Psoas muscle (tissue), 7 donors: ENCODE measurements at regions not wholly inside any gene's neighbourhood (a gene's known extent, or its start where the extent isn't known, plus 50 kb on each side); places are given as distances from the start of the nearest gene placed in this dataset.

Source experiments
- ATAC-seq, 4 donors: fragments of 200-7000 bp; cut with Tn5 transposase; one replicate each; pipeline ENCODE4 v1.9.1; 2020; ENCODE audit warnings: moderate library complexity in 3 of 4, mild to moderate bottlenecking in 2 of 4
- DNase-seq, 2 donors: peaks; one replicate each; pipeline ENCODE4 v3.0.0-alpha.2; 2020
- H3K27ac ChIP-seq: fragments of 200-600 bp; one replicate; pipeline ENCODE4 v1.8.0; 2022
- H3K27me3 ChIP-seq, 3 donors: fragments of 200-600 bp in 1 of 3; one replicate each; pipeline versions ENCODE4 v1.6.1 to v1.8.0; 2013 to 2022; ENCODE audit warnings: low read length in 2 of 3, mild to moderate bottlenecking in 2 of 3, moderate library complexity in 1 of 3; ENCODE audit not compliant: insufficient read depth in 3 of 3
- H3K36me3 ChIP-seq, 2 donors: fragments of 200-600 bp in 1 of 2; one replicate each; pipeline versions ENCODE4 v1.6.1 to v1.8.0; 2013 to 2022; ENCODE audit warnings: low read depth in 1 of 2, mild to moderate bottlenecking in 1 of 2, moderate library complexity in 1 of 2; ENCODE audit not compliant: insufficient read depth in 1 of 2
- H3K4me1 ChIP-seq: fragments of 200-600 bp; one replicate; pipeline ENCODE4 v1.8.0; 2022
- H3K4me3 ChIP-seq: fragments of 200-600 bp; one replicate; pipeline ENCODE4 v1.8.0; 2022; ENCODE audit warnings: mild to moderate bottlenecking
- H3K9me3 ChIP-seq: fragments of 200-600 bp; one replicate; pipeline ENCODE4 v1.8.0; 2022
- CTCF ChIP-seq: fragments of 200-600 bp; IDR thresholded peaks from one replicate; pipeline ENCODE4 v1.8.0; 2022; ENCODE audit warnings: antibody characterized with exemption
- WGBS, 3 donors: extraction: QIAGEN DNeasy Blood & Tissue Kit; methylation state at CpG; one replicate each; pipeline versions ENCODE4 v1.1.6 to v1.1.7; 2013; 5-methylcytosine and 5-hydroxymethylcytosine counted together
- intact Hi-C, 2 donors: fragments of 100-400 bp; cut with DNase I; formaldehyde crosslinking; loops; one replicate each; pipeline versions ENCODE4 v1.11.0 to v1.14.2; 2022
- donor health status: healthy with polysubstance abuse.
- donor health status: DM: no; HTN: no; CAD: no; lungs with moderate emphysema.
- donor health status: Bipolar disorder and iron deficiency.
- donor health status: healthy.
- donor health status: DM: yes; HTN: yes; CAD: no.
- donor health status: DM: no; HTN: no; CAD: no.
- donor health status: DM: yes; HTN: yes; CAD: no.

- Histone ChIP-seq H3K4me1 (peaks cover 11% of the 10 kb centered on the region), H3K4me3 (no peak overlapping the region), H3K27ac (no peak overlapping the region), H3K9me3 (no peaks in the 10 kb centered on the region), H3K27me3 (no peaks in the 10 kb centered on the region), H3K36me3 (no peaks in the 10 kb centered on the region)
- no peak for TF ChIP-seq CTCF
- intact Hi-C loops, result no loop called here
- ATAC-seq (no peak), DNase-seq (no peak)
Observed at GRCh38 chr13:76157926-76158325, 521.8 kb downstream of the LMO7 start.

- no peak overlapping the region for H3K4me3 ChIP-seq
- no peaks in the 10 kb centered on the region for H3K4me1 ChIP-seq
- no peaks in the 10 kb centered on the region for H3K27me3 ChIP-seq
- H3K9me3 ChIP-seq, result no peaks in the 10 kb centered on the region
- no peak for DNase-seq
- intact Hi-C loops, result no loop called here
- no peak for TF ChIP-seq CTCF
- H3K36me3 ChIP-seq, result no peaks in the 10 kb centered on the region
- no peak for ATAC-seq
- H3K27ac ChIP-seq, result no peak overlapping the region
Observed at GRCh38 chr13:76153239-76153638, 517.1 kb downstream of the LMO7 start.

GRCh38 chr13:76148926-76149325 is 512.8 kb downstream of the LMO7 start:
- intact Hi-C loops, result no loop called here
- DNase-seq (no peak), ATAC-seq (no peak)
- no peak overlapping the region for H3K4me3 ChIP-seq
- WGBS, 3 donors, result 54 to 77% (median 57%) methylated on average over 3 of the region's 3 CpGs
- no peaks in the 10 kb centered on the region for H3K27me3 ChIP-seq
- no peaks in the 10 kb centered on the region for H3K4me1 ChIP-seq
- no peaks in the 10 kb centered on the region for H3K9me3 ChIP-seq
- H3K36me3 ChIP-seq, result no peaks in the 10 kb centered on the region
- no peak overlapping the region for H3K27ac ChIP-seq
- TF ChIP-seq CTCF, result no peak

- no peaks in the 10 kb centered on the region for H3K4me1 ChIP-seq
- no peaks in the 10 kb centered on the region for H3K27me3 ChIP-seq
- no peak overlapping the region for H3K27ac ChIP-seq
- DNase-seq (no peak), ATAC-seq (no peak)
- TF ChIP-seq CTCF, result no peak
- H3K4me3 ChIP-seq, result no peak overlapping the region
- intact Hi-C loops, result no loop called here
- no peaks in the 10 kb centered on the region for H3K9me3 ChIP-seq
- H3K36me3 ChIP-seq, result no peaks in the 10 kb centered on the region
Observed at GRCh38 chr13:76148374-76148773, 512.2 kb downstream of the LMO7 start.

- Histone ChIP-seq H3K9me3 (no peaks in the 10 kb centered on the region), H3K27ac (no peak overlapping the region), H3K4me1 (no peaks in the 10 kb centered on the region), H3K27me3 (no peaks in the 10 kb centered on the region), H3K4me3 (no peak overlapping the region), H3K36me3 (no peaks in the 10 kb centered on the region)
- no peak for ATAC-seq
- DNase-seq, result no peak
- intact Hi-C loops, result no loop called here
- 80 to 88% (median 82%) methylated on average over 1 of the region's 1 CpG for WGBS, 3 donors
- no peak for TF ChIP-seq CTCF
Observed at GRCh38 chr13:76132532-76132931, 496.4 kb downstream of the LMO7 start.
